HepG2 (cell line): ENCODE measurements at regions not wholly inside any gene's neighbourhood (a gene's known extent, or its start where the extent isn't known, plus 50 kb on each side); places are given as distances from the start of the nearest gene placed in this dataset.

Source experiments
- ARNT ChIP-seq: fragments of 450-650 bp; IDR thresholded peaks from 2 replicates; pipeline ENCODE4 v1.6.1; 2017
- FIP1L1 ChIP-seq: fragments of 200-400 bp; formaldehyde crosslinking; IDR thresholded peaks from 2 replicates; pipeline ENCODE4 v1.6.1; 2018; ENCODE audit warnings: low read depth, mild to moderate bottlenecking, low read length, moderate library complexity, borderline replicate concordance; ENCODE audit not compliant: insufficient read depth
- HNF4G ChIP-seq, 2 experiments: sonication (generic) in 1 of 2; formaldehyde crosslinking in 1 of 2; IDR thresholded peaks; 2 replicates each; pipeline versions ENCODE4 v1.4.0 to v1.6.1; 2011 to 2020; ENCODE audit warnings: borderline replicate concordance in 2 of 2, low read depth in 2 of 2, mild to moderate bottlenecking in 2 of 2, low read length in 1 of 2, missing genetic modification reagents in 1 of 2, moderate library complexity in 1 of 2
- HNRNPK ChIP-seq: fragments of 200-400 bp; formaldehyde crosslinking; IDR thresholded peaks from 2 replicates; pipeline ENCODE4 v1.6.1; 2018; ENCODE audit warnings: low read length, low read depth, moderate library complexity, mild to moderate bottlenecking; ENCODE audit not compliant: poor library complexity, severe bottlenecking
- HNRNPL ChIP-seq: fragments of 200-400 bp; formaldehyde crosslinking; IDR thresholded peaks from 2 replicates; pipeline ENCODE4 v1.6.1; 2017; ENCODE audit warnings: mild to moderate bottlenecking, low read depth, low read length
- KDM6A ChIP-seq: IDR thresholded peaks from 2 replicates; pipeline ENCODE4 v1.6.1; 2016; ENCODE audit warnings: low read depth
- KMT2B ChIP-seq: IDR thresholded peaks from 2 replicates; pipeline ENCODE4 v1.6.1; 2016; ENCODE audit warnings: missing genetic modification reagents, missing compliant biosample characterization
- MED13 ChIP-seq: sonication (generic); formaldehyde crosslinking; IDR thresholded peaks from 2 replicates; pipeline ENCODE4 v1.5.0; 2020; ENCODE audit warnings: missing genetic modification reagents
- MTA3 ChIP-seq: sonication (generic); formaldehyde crosslinking; IDR thresholded peaks from 2 replicates; pipeline ENCODE4 v1.4.0; 2020; ENCODE audit warnings: missing genetic modification reagents
- MZF1 ChIP-seq: sonication (generic); formaldehyde crosslinking; IDR thresholded peaks from 2 replicates; pipeline ENCODE4 v1.8.1; 2023; ENCODE audit warnings: mild to moderate bottlenecking, missing genetic modification reagents, borderline replicate concordance
- NBN ChIP-seq: fragments of 450-650 bp; conservative IDR thresholded peaks from 2 replicates; pipeline ENCODE4 v1.6.1; 2017
- NCOA1 ChIP-seq: sonication (generic); formaldehyde crosslinking; IDR thresholded peaks from 2 replicates; pipeline ENCODE4 v1.9.0; 2021; ENCODE audit warnings: missing genetic modification reagents
- NR2C2 ChIP-seq: sonication (generic); formaldehyde crosslinking; IDR thresholded peaks from 2 replicates; pipeline ENCODE4 v1.4.0; 2020; ENCODE audit warnings: missing genetic modification reagents, mild to moderate bottlenecking, moderate library complexity, borderline replicate concordance
- PTBP1 ChIP-seq: fragments of 200-400 bp; formaldehyde crosslinking; IDR thresholded peaks from 2 replicates; pipeline ENCODE4 v1.6.1; 2018; ENCODE audit warnings: low read length, low read depth; ENCODE audit not compliant: poor library complexity, severe bottlenecking
- RAD21 ChIP-seq: fragments of 450-650 bp; formaldehyde crosslinking; IDR thresholded peaks from 2 replicates; pipeline ENCODE4 v1.5.0; 2020; ENCODE audit warnings: mild to moderate bottlenecking
- SIX4 ChIP-seq: sonication (generic); formaldehyde crosslinking; IDR thresholded peaks from 2 replicates; pipeline ENCODE4 v1.4.0; 2020; ENCODE audit warnings: missing genetic modification reagents
- SNAPC2 ChIP-seq: sonication (generic); formaldehyde crosslinking; IDR thresholded peaks from 2 replicates; pipeline ENCODE4 v1.8.1; 2022; ENCODE audit warnings: mild to moderate bottlenecking, missing genetic modification reagents
- ZFP36 ChIP-seq: fragments of 150-350 bp; IDR thresholded peaks from 2 replicates; pipeline ENCODE4 v1.6.1; 2018; ENCODE audit warnings: borderline replicate concordance, low read length, low read depth; ENCODE audit not compliant: partially characterized antibody
- ZNF101 ChIP-seq: sonication (generic); formaldehyde crosslinking; IDR thresholded peaks from 2 replicates; pipeline ENCODE4 v1.4.0; 2020; ENCODE audit warnings: mild to moderate bottlenecking, low read depth, missing genetic modification reagents, borderline replicate concordance
- ZNF619 ChIP-seq: sonication (generic); formaldehyde crosslinking; IDR thresholded peaks from 2 replicates; pipeline ENCODE4 v1.4.0; 2020; ENCODE audit warnings: mild to moderate bottlenecking, missing genetic modification reagents
- ZNF772 ChIP-seq: sonication (generic); formaldehyde crosslinking; IDR thresholded peaks from 2 replicates; pipeline ENCODE4 v1.5.0; 2020; ENCODE audit warnings: mild to moderate bottlenecking, missing genetic modification reagents
- ZNF782 ChIP-seq: sonication (generic); formaldehyde crosslinking; IDR thresholded peaks from 2 replicates; pipeline ENCODE4 v1.4.0; 2020; ENCODE audit warnings: missing genetic modification reagents, mild to moderate bottlenecking, borderline replicate concordance
- TF ChIP-seq, protein P1 (sequence below): sonication (generic); formaldehyde crosslinking; IDR thresholded peaks from 2 replicates; pipeline ENCODE4 v1.4.0; 2020; ENCODE audit warnings: missing genetic modification reagents, borderline replicate concordance
- TF ChIP-seq, protein P2 (sequence below): sonication (generic); formaldehyde crosslinking; conservative IDR thresholded peaks from 2 replicates; pipeline ENCODE4 v1.8.0; 2022; ENCODE audit warnings: missing genetic modification reagents
- TF ChIP-seq, protein P3 (sequence below): sonication (generic); formaldehyde crosslinking; IDR thresholded peaks from 2 replicates; pipeline ENCODE4 v1.5.0; 2020; ENCODE audit warnings: missing genetic modification reagents

DNA sequence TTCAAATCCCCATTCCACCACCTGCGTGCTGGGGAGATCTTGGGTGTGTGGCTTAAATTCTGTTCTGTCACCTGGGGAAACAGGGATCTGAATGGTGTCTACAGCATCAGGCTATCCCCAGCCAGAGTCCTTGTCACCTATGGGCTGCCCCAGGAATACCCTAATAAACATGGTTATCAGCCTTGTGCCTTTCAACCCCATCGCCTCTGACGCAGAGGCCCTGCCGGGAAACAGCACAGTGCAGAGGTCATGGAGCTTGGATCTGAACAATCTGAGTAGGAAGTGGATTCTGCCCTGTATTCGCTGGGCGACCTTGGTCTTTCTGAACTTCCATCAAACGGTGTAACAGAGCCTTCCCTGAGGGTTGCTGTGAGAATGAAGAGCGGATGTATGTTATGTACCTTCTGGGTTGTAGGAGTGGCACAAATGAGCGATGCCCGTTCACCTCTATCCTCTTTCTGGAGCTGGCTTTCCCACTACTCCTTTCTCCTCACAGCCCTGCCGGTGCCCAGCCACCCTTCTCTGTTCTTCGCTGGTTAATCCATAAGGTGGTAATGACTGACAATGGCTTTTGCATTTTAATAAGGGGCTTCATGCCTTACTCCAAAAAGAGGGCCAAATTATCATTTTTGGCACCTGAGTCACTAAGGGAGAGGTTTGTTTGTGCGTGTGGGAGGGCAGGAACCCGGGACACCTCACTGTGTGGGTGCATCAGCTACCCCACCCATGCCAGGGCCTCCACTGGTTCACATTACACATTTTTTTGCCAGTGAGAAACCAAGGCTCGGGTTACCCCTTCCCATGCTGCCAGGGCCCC, 256.5 kb downstream of the MYCN start (continued):
- TF ChIP-seq, protein P1, sequence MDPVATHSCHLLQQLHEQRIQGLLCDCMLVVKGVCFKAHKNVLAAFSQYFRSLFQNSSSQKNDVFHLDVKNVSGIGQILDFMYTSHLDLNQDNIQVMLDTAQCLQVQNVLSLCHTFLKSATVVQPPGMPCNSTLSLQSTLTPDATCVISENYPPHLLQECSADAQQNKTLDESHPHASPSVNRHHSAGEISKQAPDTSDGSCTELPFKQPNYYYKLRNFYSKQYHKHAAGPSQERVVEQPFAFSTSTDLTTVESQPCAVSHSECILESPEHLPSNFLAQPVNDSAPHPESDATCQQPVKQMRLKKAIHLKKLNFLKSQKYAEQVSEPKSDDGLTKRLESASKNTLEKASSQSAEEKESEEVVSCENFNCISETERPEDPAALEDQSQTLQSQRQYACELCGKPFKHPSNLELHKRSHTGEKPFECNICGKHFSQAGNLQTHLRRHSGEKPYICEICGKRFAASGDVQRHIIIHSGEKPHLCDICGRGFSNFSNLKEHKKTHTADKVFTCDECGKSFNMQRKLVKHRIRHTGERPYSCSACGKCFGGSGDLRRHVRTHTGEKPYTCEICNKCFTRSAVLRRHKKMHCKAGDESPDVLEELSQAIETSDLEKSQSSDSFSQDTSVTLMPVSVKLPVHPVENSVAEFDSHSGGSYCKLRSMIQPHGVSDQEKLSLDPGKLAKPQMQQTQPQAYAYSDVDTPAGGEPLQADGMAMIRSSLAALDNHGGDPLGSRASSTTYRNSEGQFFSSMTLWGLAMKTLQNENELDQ (CRISPR knock-in tag): no peak
- no peak for TF ChIP-seq PTBP1
- TF ChIP-seq ARNT: no peak
- TF ChIP-seq ZFP36: no peak
- no peak for TF ChIP-seq KMT2B
- TF ChIP-seq ZNF101 (CRISPR knock-in tag): no peak
- peak; percentile 66; the same call in 1 of the 2 replicates for TF ChIP-seq SNAPC2 (CRISPR knock-in tag)
- TF ChIP-seq KDM6A (CRISPR knock-in tag): peak; percentile 82
- TF ChIP-seq SIX4 (CRISPR knock-in tag): peak; percentile 79; the same call in 1 of the 2 replicates
- no peak for TF ChIP-seq FIP1L1
- no peak for TF ChIP-seq NBN
- no peak for TF ChIP-seq MTA3 (CRISPR knock-in tag)
- TF ChIP-seq NCOA1 (CRISPR knock-in tag): no peak
- no peak for TF ChIP-seq MED13 (CRISPR knock-in tag)
- TF ChIP-seq HNRNPK: no peak
- no peak for TF ChIP-seq MZF1 (CRISPR knock-in tag)
- no peak for TF ChIP-seq RAD21 (CRISPR knock-in tag)
- peak; percentile 94 for TF ChIP-seq NR2C2 (CRISPR knock-in tag)
- 0 out of 2 replicates have a peak, but pooled peaks have one; percentile 27 for TF ChIP-seq ZNF772 (CRISPR knock-in tag)
- TF ChIP-seq ZNF619: no peak
- TF ChIP-seq, protein P2, sequence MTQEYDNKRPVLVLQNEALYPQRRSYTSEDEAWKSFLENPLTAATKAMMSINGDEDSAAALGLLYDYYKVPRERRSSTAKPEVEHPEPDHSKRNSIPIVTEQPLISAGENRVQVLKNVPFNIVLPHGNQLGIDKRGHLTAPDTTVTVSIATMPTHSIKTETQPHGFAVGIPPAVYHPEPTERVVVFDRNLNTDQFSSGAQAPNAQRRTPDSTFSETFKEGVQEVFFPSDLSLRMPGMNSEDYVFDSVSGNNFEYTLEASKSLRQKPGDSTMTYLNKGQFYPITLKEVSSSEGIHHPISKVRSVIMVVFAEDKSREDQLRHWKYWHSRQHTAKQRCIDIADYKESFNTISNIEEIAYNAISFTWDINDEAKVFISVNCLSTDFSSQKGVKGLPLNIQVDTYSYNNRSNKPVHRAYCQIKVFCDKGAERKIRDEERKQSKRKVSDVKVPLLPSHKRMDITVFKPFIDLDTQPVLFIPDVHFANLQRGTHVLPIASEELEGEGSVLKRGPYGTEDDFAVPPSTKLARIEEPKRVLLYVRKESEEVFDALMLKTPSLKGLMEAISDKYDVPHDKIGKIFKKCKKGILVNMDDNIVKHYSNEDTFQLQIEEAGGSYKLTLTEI (CRISPR knock-in tag): no peak
- TF ChIP-seq HNRNPL: 0 out of 2 replicates have a peak, but pooled peaks have one; percentile 15
- TF ChIP-seq HNF4G (IDR thresholded peaks at IDR 0.05; ENCODE audit: borderline replicate concordance, low read depth, low read length): peak; percentile 94
- peak; percentile 90; the same call in 1 of the 2 replicates for TF ChIP-seq HNF4G (CRISPR knock-in tag; IDR thresholded peaks at IDR 0.05; ENCODE audit: borderline replicate concordance, low read depth)
- no peak for TF ChIP-seq ZNF782
- TF ChIP-seq, protein P3, sequence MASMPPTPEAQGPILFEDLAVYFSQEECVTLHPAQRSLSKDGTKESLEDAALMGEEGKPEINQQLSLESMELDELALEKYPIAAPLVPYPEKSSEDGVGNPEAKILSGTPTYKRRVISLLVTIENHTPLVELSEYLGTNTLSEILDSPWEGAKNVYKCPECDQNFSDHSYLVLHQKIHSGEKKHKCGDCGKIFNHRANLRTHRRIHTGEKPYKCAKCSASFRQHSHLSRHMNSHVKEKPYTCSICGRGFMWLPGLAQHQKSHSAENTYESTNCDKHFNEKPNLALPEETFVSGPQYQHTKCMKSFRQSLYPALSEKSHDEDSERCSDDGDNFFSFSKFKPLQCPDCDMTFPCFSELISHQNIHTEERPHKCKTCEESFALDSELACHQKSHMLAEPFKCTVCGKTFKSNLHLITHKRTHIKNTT (CRISPR knock-in tag): no peak
